ENCODE measurements at regions not wholly inside any gene's neighbourhood (a gene's known extent, or its start where the extent isn't known, plus 50 kb on each side); places are given as distances from the start of the nearest gene placed in this dataset.

- Histone ChIP-seq H3K27ac (ENCODE audit: low read depth, low read length) (no peak overlapping the region), H3K4me3 (ENCODE audit: low read length) (no peak overlapping the region), H3K27me3 (ENCODE audit: control insufficient read depth, insufficient read depth, low read length) (no peaks in the 10 kb centered on the region), H3K9ac (ENCODE audit: low read length) (no peak overlapping the region), H3K36me3 (ENCODE audit: control insufficient read depth, insufficient read depth, low read length) (no peaks in the 10 kb centered on the region), H3K4me1 (ENCODE audit: control insufficient read depth, insufficient read depth, low read length) (no peaks in the 10 kb centered on the region)
Measured at GRCh38 chr5:2222246-2222992, 339.7 kb upstream of the IRX4 start.

- Histone ChIP-seq H3K27ac (ENCODE audit: low read depth, low read length) (no peak overlapping the region), H3K27me3 (ENCODE audit: control insufficient read depth, insufficient read depth, low read length) (no peaks in the 10 kb centered on the region), H3K9ac (ENCODE audit: low read length) (no peak overlapping the region), H3K36me3 (ENCODE audit: control insufficient read depth, insufficient read depth, low read length) (no peaks in the 10 kb centered on the region), H3K4me1 (ENCODE audit: control insufficient read depth, insufficient read depth, low read length) (no peaks in the 10 kb centered on the region), H3K4me3 (ENCODE audit: low read length) (no peak overlapping the region)
Measured at GRCh38 chr5:2221450-2221849, 338.7 kb upstream of the IRX4 start.

GRCh38 chr5:2220741-2221140 is 338.0 kb upstream of the IRX4 start:
- no peaks in the 10 kb centered on the region for H3K36me3 ChIP-seq (ENCODE audit: control insufficient read depth, insufficient read depth, low read length)
- H3K9ac ChIP-seq (ENCODE audit: low read length) = no peak overlapping the region
- no peaks in the 10 kb centered on the region for H3K27me3 ChIP-seq (ENCODE audit: control insufficient read depth, insufficient read depth, low read length)
- H3K4me1 ChIP-seq (ENCODE audit: control insufficient read depth, insufficient read depth, low read length) = no peaks in the 10 kb centered on the region
- no peak overlapping the region for H3K4me3 ChIP-seq (ENCODE audit: low read length)
- no peak overlapping the region for H3K27ac ChIP-seq (ENCODE audit: low read depth, low read length)

- H3K27ac ChIP-seq (ENCODE audit: low read depth, low read length) = no peak overlapping the region
- no peak overlapping the region for H3K9ac ChIP-seq (ENCODE audit: low read length)
- H3K4me3 ChIP-seq (ENCODE audit: low read length) = no peak overlapping the region
- no peaks in the 10 kb centered on the region for H3K27me3 ChIP-seq (ENCODE audit: control insufficient read depth, insufficient read depth, low read length)
- H3K4me1 ChIP-seq (ENCODE audit: control insufficient read depth, insufficient read depth, low read length) = no peaks in the 10 kb centered on the region
- no peaks in the 10 kb centered on the region for H3K36me3 ChIP-seq (ENCODE audit: control insufficient read depth, insufficient read depth, low read length)
Measured at GRCh38 chr5:2219149-2219776, 336.5 kb upstream of the IRX4 start.

- Histone ChIP-seq H3K27ac (ENCODE audit: low read depth, low read length) (no peak overlapping the region), H3K9ac (ENCODE audit: low read length) (no peak overlapping the region), H3K36me3 (ENCODE audit: control insufficient read depth, insufficient read depth, low read length) (no peaks in the 10 kb centered on the region), H3K4me1 (ENCODE audit: control insufficient read depth, insufficient read depth, low read length) (no peaks in the 10 kb centered on the region), H3K27me3 (ENCODE audit: control insufficient read depth, insufficient read depth, low read length) (no peaks in the 10 kb centered on the region), H3K4me3 (ENCODE audit: low read length) (no peak overlapping the region)
Measured at GRCh38 chr5:2217219-2217618, 334.5 kb upstream of the IRX4 start.

- Histone ChIP-seq H3K4me1 (ENCODE audit: control insufficient read depth, insufficient read depth, low read length) (no peaks in the 10 kb centered on the region), H3K9ac (ENCODE audit: low read length) (no peak overlapping the region), H3K27me3 (ENCODE audit: control insufficient read depth, insufficient read depth, low read length) (no peaks in the 10 kb centered on the region), H3K4me3 (ENCODE audit: low read length) (no peak overlapping the region), H3K27ac (ENCODE audit: low read depth, low read length) (no peak overlapping the region), H3K36me3 (ENCODE audit: control insufficient read depth, insufficient read depth, low read length) (no peaks in the 10 kb centered on the region)
Measured at GRCh38 chr5:2214910-2215590, 332.3 kb upstream of the IRX4 start.

GRCh38 chr5:2213121-2213730 is 330.5 kb upstream of the IRX4 start:
- Histone ChIP-seq H3K9ac (ENCODE audit: low read length) (no peak overlapping the region), H3K36me3 (ENCODE audit: control insufficient read depth, insufficient read depth, low read length) (no peaks in the 10 kb centered on the region), H3K4me3 (ENCODE audit: low read length) (no peak overlapping the region), H3K27me3 (ENCODE audit: control insufficient read depth, insufficient read depth, low read length) (no peaks in the 10 kb centered on the region), H3K4me1 (ENCODE audit: control insufficient read depth, insufficient read depth, low read length) (no peaks in the 10 kb centered on the region), H3K27ac (ENCODE audit: low read depth, low read length) (no peak overlapping the region)

- Histone ChIP-seq H3K36me3 (ENCODE audit: control insufficient read depth, insufficient read depth, low read length) (no peaks in the 10 kb centered on the region), H3K9ac (ENCODE audit: low read length) (no peak overlapping the region), H3K27me3 (ENCODE audit: control insufficient read depth, insufficient read depth, low read length) (no peaks in the 10 kb centered on the region), H3K4me3 (ENCODE audit: low read length) (no peak overlapping the region), H3K4me1 (ENCODE audit: control insufficient read depth, insufficient read depth, low read length) (no peaks in the 10 kb centered on the region), H3K27ac (ENCODE audit: low read depth, low read length) (no peak overlapping the region)
Measured at GRCh38 chr5:2212481-2212880, 329.8 kb upstream of the IRX4 start.

- H3K36me3 ChIP-seq (ENCODE audit: control insufficient read depth, insufficient read depth, low read length) = no peaks in the 10 kb centered on the region
- no peak overlapping the region for H3K4me3 ChIP-seq (ENCODE audit: low read length)
- no peaks in the 10 kb centered on the region for H3K4me1 ChIP-seq (ENCODE audit: control insufficient read depth, insufficient read depth, low read length)
- H3K9ac ChIP-seq (ENCODE audit: low read length) = no peak overlapping the region
- H3K27ac ChIP-seq (ENCODE audit: low read depth, low read length) = no peak overlapping the region
- H3K27me3 ChIP-seq (ENCODE audit: control insufficient read depth, insufficient read depth, low read length) = no peaks in the 10 kb centered on the region
Measured at GRCh38 chr5:2208239-2208544, 325.5 kb upstream of the IRX4 start.

- Histone ChIP-seq H3K9ac (ENCODE audit: low read length) (no peak overlapping the region), H3K27ac (ENCODE audit: low read depth, low read length) (no peak overlapping the region), H3K4me1 (ENCODE audit: control insufficient read depth, insufficient read depth, low read length) (no peaks in the 10 kb centered on the region), H3K4me3 (ENCODE audit: low read length) (no peak overlapping the region), H3K36me3 (ENCODE audit: control insufficient read depth, insufficient read depth, low read length) (no peaks in the 10 kb centered on the region), H3K27me3 (ENCODE audit: control insufficient read depth, insufficient read depth, low read length) (no peaks in the 10 kb centered on the region)
Measured at GRCh38 chr5:2207416-2208238, 324.9 kb upstream of the IRX4 start.

GRCh38 chr5:2207109-2207399 is 324.3 kb upstream of the IRX4 start:
- no peaks in the 10 kb centered on the region for H3K36me3 ChIP-seq (ENCODE audit: control insufficient read depth, insufficient read depth, low read length)
- no peaks in the 10 kb centered on the region for H3K27me3 ChIP-seq (ENCODE audit: control insufficient read depth, insufficient read depth, low read length)

More at GRCh38 chr5:2207109-2207399, 324.3 kb upstream of the IRX4 start:
- Histone ChIP-seq H3K27ac (ENCODE audit: low read depth, low read length) (no peak overlapping the region), H3K4me3 (ENCODE audit: low read length) (no peak overlapping the region), H3K4me1 (ENCODE audit: control insufficient read depth, insufficient read depth, low read length) (no peaks in the 10 kb centered on the region), H3K9ac (ENCODE audit: low read length) (no peak overlapping the region)
